Lung (tissue), 11 donors: ENCODE measurements at regions not wholly inside any gene's neighbourhood (a gene's known extent, or its start where the extent isn't known, plus 50 kb on each side); places are given as distances from the start of the nearest gene placed in this dataset.

ENCODE experiments used
- ATAC-seq: fragments of 200-7000 bp; cut with Tn5 transposase; one replicate; pipeline ENCODE4 v1.9.1; 2020; ENCODE audit warnings: moderate number of reproducible peaks; ENCODE audit not compliant: insufficient read depth, low FRiP score
- DNase-seq, 3 donors: peaks; one replicate each; pipeline ENCODE4 v3.0.0-alpha.2; 2013 to 2017
- H3K27ac ChIP-seq, 2 donors: one replicate each; pipeline ENCODE4 v1.5.1; 2013; ENCODE audit warnings: mild to moderate bottlenecking in 2 of 2, moderate library complexity in 2 of 2, control low read depth in 1 of 2, inconsistent platforms in 1 of 2, low read depth in 1 of 2, low read length in 1 of 2
- H3K27me3 ChIP-seq, 3 donors: one replicate each; pipeline ENCODE4 v1.5.1; 2013; ENCODE audit warnings: low read length in 2 of 3; ENCODE audit not compliant: control insufficient read depth in 3 of 3, insufficient read depth in 3 of 3
- H3K36me3 ChIP-seq, 4 donors: one replicate each; pipeline ENCODE4 v1.5.1; 2013; ENCODE audit warnings: low read length in 4 of 4, mild to moderate bottlenecking in 1 of 4, moderate library complexity in 1 of 4; ENCODE audit not compliant: control insufficient read depth in 4 of 4, insufficient read depth in 4 of 4
- H3K4me1 ChIP-seq, 5 donors: one replicate each; pipeline ENCODE4 v1.5.1; 2013; ENCODE audit warnings: low read length in 5 of 5, mild to moderate bottlenecking in 2 of 5, moderate library complexity in 1 of 5; ENCODE audit not compliant: control insufficient read depth in 5 of 5, insufficient read depth in 5 of 5
- H3K4me3 ChIP-seq: one replicate; pipeline ENCODE4 v1.5.1; 2013; ENCODE audit warnings: mild to moderate bottlenecking, control low read depth, moderate library complexity
- H3K9ac ChIP-seq, 2 donors: one replicate each; pipeline ENCODE4 v1.5.1; 2013; ENCODE audit warnings: low read length in 2 of 2, control low read depth in 1 of 2; ENCODE audit not compliant: insufficient read depth in 1 of 2
- H3K9me3 ChIP-seq, 4 donors: one replicate each; pipeline ENCODE4 v1.5.1; 2013; ENCODE audit warnings: low read length in 3 of 4, mild to moderate bottlenecking in 1 of 4, moderate library complexity in 1 of 4; ENCODE audit not compliant: control insufficient read depth in 4 of 4, insufficient read depth in 3 of 4
- CTCF ChIP-seq: IDR thresholded peaks from 2 replicates; pipeline ENCODE4 v1.5.1; 2012; ENCODE audit warnings: mild to moderate bottlenecking; ENCODE audit errors: control extremely low read depth, extremely low read depth
- WGBS, 2 donors: extraction: QIAGEN DNeasy Blood & Tissue Kit; methylation state at CpG; one replicate each; pipeline ENCODE4 v1.1.7; 2013; 5-methylcytosine and 5-hydroxymethylcytosine counted together
- donor health status: control.
- donor health status: control.
- donor health status: Bipolar disorder and iron deficiency.
- donor health status: healthy.
- donor health status: DM: yes; HTN: yes; CAD: no.

- no peak for DNase-seq
- no peaks in the 10 kb centered on the region for H3K27me3 ChIP-seq
- H3K4me3 ChIP-seq, result no peak overlapping the region
- H3K4me1 ChIP-seq, result no peaks in the 10 kb centered on the region
- H3K36me3 ChIP-seq, result no peaks in the 10 kb centered on the region
- H3K27ac ChIP-seq, result no peak overlapping the region
- H3K9me3 ChIP-seq, result peaks cover 0 to 5% (median 0%) of the 10 kb centered on the region in 4 donors
- TF ChIP-seq CTCF, result no peak
- no peak overlapping the region for H3K9ac ChIP-seq
- 92 to 93% methylated on average over 12 of the region's 12 CpGs for WGBS, 2 donors
- ATAC-seq, result no peak
These were observed 170.6 kb downstream of the SHANK2 start for GRCh38 chr11:71081704-71082230.

- H3K9me3 ChIP-seq, result peaks cover 0 to 5% (median 0%) of the 10 kb centered on the region in 4 donors
- no peak for TF ChIP-seq CTCF
- 62% methylated on average over 25 of the region's 25 CpGs for WGBS, 2 donors
These were observed 171.9 kb downstream of the SHANK2 start for GRCh38 chr11:71080239-71081097.

GRCh38 chr11:71079795-71080194, 172.6 kb downstream of the SHANK2 start:
- DNase-seq, result no peak
- TF ChIP-seq CTCF, result no peak
- 73 to 82% methylated on average over 3 of the region's 3 CpGs for WGBS, 2 donors
- H3K36me3 ChIP-seq, result no peaks in the 10 kb centered on the region
- peaks cover 0 to 5% (median 0%) of the 10 kb centered on the region in 4 donors for H3K9me3 ChIP-seq
- no peak overlapping the region for H3K27ac ChIP-seq
- no peak for ATAC-seq
- no peaks in the 10 kb centered on the region for H3K4me1 ChIP-seq
- no peak overlapping the region for H3K9ac ChIP-seq
- H3K4me3 ChIP-seq, result no peak overlapping the region
- H3K27me3 ChIP-seq, result no peaks in the 10 kb centered on the region

More at GRCh38 chr11:71080239-71081097, 171.9 kb downstream of the SHANK2 start:
- Histone ChIP-seq H3K27ac (no peak overlapping the region), H3K4me1 (no peaks in the 10 kb centered on the region), H3K9ac (no peak overlapping the region), H3K27me3 (no peaks in the 10 kb centered on the region), H3K36me3 (no peaks in the 10 kb centered on the region), H3K4me3 (no peak overlapping the region)
- ATAC-seq, result peak; percentile 30
- DNase-seq, result peak; percentile 59 to 65 (median 60)
